ENCODE measurements at regions not wholly inside any gene's neighbourhood (a gene's known extent, or its start where the extent isn't known, plus 50 kb on each side); places are given as distances from the start of the nearest gene placed in this dataset.

GRCh38 chr1:69328186-69328585 lies 239.5 kb upstream of the LRRC7 start:
- Mint-ChIP-seq H3K4me3 (no peak overlapping the region), H3K27ac (no peak overlapping the region), H3K36me3 (ENCODE audit: low read depth) (no peaks in the 10 kb centered on the region), H3K27me3 (no peaks in the 10 kb centered on the region), H3K4me1 (no peaks in the 10 kb centered on the region), H3K9me3 (no peaks in the 10 kb centered on the region)
- intact Hi-C loops (cut with micrococcal nuclease), result no loop called here
- no peak for DNase-seq

- H3K27me3 Mint-ChIP-seq, result no peaks in the 10 kb centered on the region
- H3K9me3 Mint-ChIP-seq, result peaks cover 3% of the 10 kb centered on the region
- intact Hi-C loops (cut with micrococcal nuclease), result no loop called here
- no peak overlapping the region for H3K27ac Mint-ChIP-seq
- H3K36me3 Mint-ChIP-seq (ENCODE audit: low read depth), result no peaks in the 10 kb centered on the region
- DNase-seq, result no peak
- no peaks in the 10 kb centered on the region for H3K4me1 Mint-ChIP-seq
- H3K4me3 Mint-ChIP-seq, result no peak overlapping the region
These were observed 204.5 kb upstream of the LRRC7 start for GRCh38 chr1:69363236-69363635.

DNA sequence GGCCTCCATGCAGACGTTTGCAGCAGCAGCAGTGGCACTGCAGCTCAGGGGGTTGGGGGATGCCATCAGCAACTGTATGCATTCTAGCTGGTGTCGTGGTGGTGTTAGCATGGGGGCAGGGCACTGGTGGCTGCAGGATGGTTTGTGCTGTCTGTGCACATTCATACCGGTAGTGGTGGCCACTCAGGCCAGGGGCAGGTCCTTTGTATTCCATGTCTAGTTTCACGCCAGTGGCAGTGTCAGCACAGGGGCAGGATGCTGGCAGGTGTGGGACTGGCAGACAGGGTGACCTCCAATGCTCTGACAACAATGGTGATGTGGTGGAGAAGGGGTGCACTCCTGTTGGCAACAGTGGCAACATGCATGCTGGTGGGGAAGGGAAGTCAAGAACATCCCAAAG lies 194.2 kb upstream of the LRRC7 start:
- no peak overlapping the region for H3K4me3 Mint-ChIP-seq
- intact Hi-C loops (cut with micrococcal nuclease), result no loop called here
- H3K9me3 Mint-ChIP-seq, result peaks cover 3% of the 10 kb centered on the region
- no peaks in the 10 kb centered on the region for H3K4me1 Mint-ChIP-seq
- no peak for DNase-seq
- no peak overlapping the region for H3K27ac Mint-ChIP-seq
- no peaks in the 10 kb centered on the region for H3K36me3 Mint-ChIP-seq (ENCODE audit: low read depth)
- no peaks in the 10 kb centered on the region for H3K27me3 Mint-ChIP-seq

DNA sequence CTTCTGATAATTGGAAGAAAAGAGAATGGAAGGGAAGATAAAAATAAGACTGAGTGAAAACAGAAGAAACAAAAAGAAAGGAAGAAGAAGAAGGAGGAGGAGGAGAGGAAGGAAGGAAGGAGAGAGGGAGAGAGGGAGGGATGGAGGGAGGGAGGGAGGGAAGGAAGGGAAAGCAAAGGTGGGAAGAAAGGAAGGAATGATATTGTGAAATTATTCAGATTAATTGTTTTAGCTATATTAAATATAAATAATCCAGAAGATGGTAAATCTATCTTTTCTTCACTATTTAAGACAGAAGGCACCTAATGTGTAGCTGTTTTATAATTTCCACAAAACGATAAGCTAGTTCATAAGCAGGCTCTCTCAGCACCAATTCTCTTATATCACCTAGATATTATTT lies 191.3 kb upstream of the LRRC7 start:
- Mint-ChIP-seq H3K4me1 (no peaks in the 10 kb centered on the region), H3K27ac (no peak overlapping the region), H3K27me3 (no peaks in the 10 kb centered on the region), H3K36me3 (ENCODE audit: low read depth) (no peaks in the 10 kb centered on the region), H3K4me3 (no peak overlapping the region), H3K9me3 (no peaks in the 10 kb centered on the region)
- intact Hi-C loops (cut with micrococcal nuclease), result no loop called here
- no peak for DNase-seq

GRCh38 chr1:69377507-69377906 lies 190.2 kb upstream of the LRRC7 start:
- H3K9me3 Mint-ChIP-seq, result no peaks in the 10 kb centered on the region
- no peak overlapping the region for H3K27ac Mint-ChIP-seq
- no peaks in the 10 kb centered on the region for H3K27me3 Mint-ChIP-seq
- no peaks in the 10 kb centered on the region for H3K4me1 Mint-ChIP-seq
- no peak overlapping the region for H3K4me3 Mint-ChIP-seq
- DNase-seq, result no peak
- H3K36me3 Mint-ChIP-seq (ENCODE audit: low read depth), result no peaks in the 10 kb centered on the region
- intact Hi-C loops (cut with micrococcal nuclease), result no loop called here

DNA sequence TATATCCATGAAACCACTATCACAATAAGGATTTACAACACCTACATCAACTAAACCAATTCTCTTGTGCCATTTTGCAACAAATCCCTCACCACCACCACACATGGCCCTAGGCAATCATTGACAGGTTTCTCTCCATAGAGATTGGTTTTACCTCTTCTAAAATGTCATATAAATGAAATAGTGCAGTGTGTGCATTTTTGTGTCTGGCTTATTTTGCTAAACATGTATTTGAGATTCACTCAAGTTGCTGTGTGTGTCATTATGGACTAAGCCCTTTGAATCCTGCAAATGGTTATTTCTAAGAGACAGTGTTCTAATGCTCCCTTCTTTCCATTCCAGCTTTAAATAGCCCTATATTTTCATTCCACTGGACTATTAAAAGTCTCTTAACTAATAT lies 179.7 kb upstream of the LRRC7 start:
- intact Hi-C loops (cut with micrococcal nuclease), result no loop called here
- Mint-ChIP-seq H3K4me1 (no peaks in the 10 kb centered on the region), H3K4me3 (no peak overlapping the region), H3K36me3 (ENCODE audit: low read depth) (no peaks in the 10 kb centered on the region), H3K27ac (no peak overlapping the region), H3K27me3 (no peaks in the 10 kb centered on the region), H3K9me3 (peaks cover 11% of the 10 kb centered on the region)
- no peak for DNase-seq

- DNase-seq, result no peak
- no peaks in the 10 kb centered on the region for H3K4me1 Mint-ChIP-seq
- H3K36me3 Mint-ChIP-seq (ENCODE audit: low read depth), result no peaks in the 10 kb centered on the region
- no peaks in the 10 kb centered on the region for H3K27me3 Mint-ChIP-seq
- H3K9me3 Mint-ChIP-seq, result peaks cover 6% of the 10 kb centered on the region
- no peak overlapping the region for H3K4me3 Mint-ChIP-seq
- no peak overlapping the region for H3K27ac Mint-ChIP-seq
- intact Hi-C loops (cut with micrococcal nuclease), result no loop called here
These were observed 167.6 kb upstream of the LRRC7 start for GRCh38 chr1:69400128-69400527.

GRCh38 chr1:69401879-69402278 lies 165.8 kb upstream of the LRRC7 start:
- Mint-ChIP-seq H3K27me3 (no peaks in the 10 kb centered on the region), H3K9me3 (peaks cover 3% of the 10 kb centered on the region), H3K4me1 (no peaks in the 10 kb centered on the region), H3K27ac (no peak overlapping the region), H3K36me3 (ENCODE audit: low read depth) (no peaks in the 10 kb centered on the region), H3K4me3 (no peak overlapping the region)
- intact Hi-C loops (cut with micrococcal nuclease), result no loop called here
- no peak for DNase-seq

DNA sequence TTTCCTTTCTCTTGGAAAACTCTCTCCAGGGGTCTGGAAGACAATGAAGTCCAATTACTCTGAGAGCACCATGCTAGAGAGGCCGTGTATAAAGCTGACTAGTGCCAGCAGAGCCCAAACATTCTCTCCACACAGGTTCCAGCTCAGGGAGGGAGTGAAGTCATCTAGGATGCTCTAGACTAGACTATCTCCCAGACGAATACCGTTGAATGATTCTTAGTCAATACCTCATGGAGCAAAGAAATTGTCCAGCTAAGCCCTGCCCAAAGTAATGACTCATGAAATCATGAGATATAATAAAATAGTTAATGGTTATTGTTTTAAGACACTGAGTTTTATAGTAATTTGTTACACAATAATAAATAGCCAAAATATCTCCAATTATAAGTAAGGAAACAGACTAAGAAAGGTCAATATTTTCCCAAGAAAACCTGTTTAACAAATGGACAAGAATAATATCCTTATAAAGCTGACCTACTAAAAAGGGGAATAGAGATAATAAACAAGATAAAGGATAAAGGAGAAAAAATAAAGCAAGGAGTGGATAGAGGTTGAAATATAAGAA lies 163.9 kb upstream of the LRRC7 start:
- H3K36me3 Mint-ChIP-seq (ENCODE audit: low read depth), result no peaks in the 10 kb centered on the region

GRCh38 chr1:69404486-69404885 lies 163.2 kb upstream of the LRRC7 start:
- H3K27me3 Mint-ChIP-seq, result no peaks in the 10 kb centered on the region
- intact Hi-C loops (cut with micrococcal nuclease), result no loop called here
- peaks cover 3% of the 10 kb centered on the region for H3K9me3 Mint-ChIP-seq
- H3K4me1 Mint-ChIP-seq, result no peaks in the 10 kb centered on the region
- H3K27ac Mint-ChIP-seq, result no peak overlapping the region
- no peak overlapping the region for H3K4me3 Mint-ChIP-seq
- no peak for DNase-seq
- H3K36me3 Mint-ChIP-seq (ENCODE audit: low read depth), result no peaks in the 10 kb centered on the region

More for the DNA sequence above, 163.9 kb upstream of the LRRC7 start:
- H3K4me1 Mint-ChIP-seq, result no peaks in the 10 kb centered on the region
- intact Hi-C loops (cut with micrococcal nuclease), result no loop called here
- no peaks in the 10 kb centered on the region for H3K27me3 Mint-ChIP-seq
- no peak overlapping the region for H3K4me3 Mint-ChIP-seq
- DNase-seq, result no peak
- H3K9me3 Mint-ChIP-seq, result peaks cover 3% of the 10 kb centered on the region
- no peak overlapping the region for H3K27ac Mint-ChIP-seq

GRCh38 chr1:69406244-69406643 lies 161.5 kb upstream of the LRRC7 start:
- Mint-ChIP-seq H3K4me3 (no peak overlapping the region), H3K27me3 (no peaks in the 10 kb centered on the region), H3K27ac (no peak overlapping the region), H3K9me3 (peaks cover 3% of the 10 kb centered on the region), H3K4me1 (no peaks in the 10 kb centered on the region), H3K36me3 (ENCODE audit: low read depth) (no peaks in the 10 kb centered on the region)
- intact Hi-C loops (cut with micrococcal nuclease), result no loop called here
- DNase-seq, result no peak

GRCh38 chr1:69409731-69410456 lies 157.8 kb upstream of the LRRC7 start:
- H3K27me3 Mint-ChIP-seq, result no peaks in the 10 kb centered on the region
- intact Hi-C loops (cut with micrococcal nuclease), result no loop called here
- no peak overlapping the region for H3K27ac Mint-ChIP-seq
- no peak for DNase-seq
- H3K4me1 Mint-ChIP-seq, result no peaks in the 10 kb centered on the region
- H3K36me3 Mint-ChIP-seq (ENCODE audit: low read depth), result no peaks in the 10 kb centered on the region
- H3K9me3 Mint-ChIP-seq, result no peaks in the 10 kb centered on the region
- H3K4me3 Mint-ChIP-seq, result no peak overlapping the region

DNA sequence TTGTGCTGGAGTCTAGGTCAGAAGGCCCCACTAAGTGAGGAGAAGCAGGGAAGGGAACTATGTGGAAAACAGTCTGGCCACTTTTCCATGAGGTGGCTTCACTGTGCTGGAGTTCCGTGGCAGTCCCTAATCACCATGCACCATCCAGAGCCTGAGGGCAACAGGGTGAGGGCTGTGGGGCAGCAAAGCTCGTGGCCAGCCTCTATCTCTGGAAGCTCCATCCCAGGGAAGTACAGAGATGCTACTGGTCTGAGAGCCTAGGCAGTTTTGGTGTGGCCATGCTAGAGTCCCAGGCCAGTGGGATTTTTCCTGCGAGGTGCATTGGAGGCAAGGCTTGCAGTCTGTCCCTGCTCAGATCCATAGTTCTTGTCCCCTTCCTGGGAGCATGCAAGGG lies 157.3 kb upstream of the LRRC7 start:
- Mint-ChIP-seq H3K4me1 (no peaks in the 10 kb centered on the region), H3K9me3 (no peaks in the 10 kb centered on the region), H3K27me3 (no peaks in the 10 kb centered on the region), H3K4me3 (no peak overlapping the region), H3K36me3 (ENCODE audit: low read depth) (no peaks in the 10 kb centered on the region), H3K27ac (no peak overlapping the region)
- DNase-seq, result no peak
- intact Hi-C loops (cut with micrococcal nuclease), result no loop called here

DNA sequence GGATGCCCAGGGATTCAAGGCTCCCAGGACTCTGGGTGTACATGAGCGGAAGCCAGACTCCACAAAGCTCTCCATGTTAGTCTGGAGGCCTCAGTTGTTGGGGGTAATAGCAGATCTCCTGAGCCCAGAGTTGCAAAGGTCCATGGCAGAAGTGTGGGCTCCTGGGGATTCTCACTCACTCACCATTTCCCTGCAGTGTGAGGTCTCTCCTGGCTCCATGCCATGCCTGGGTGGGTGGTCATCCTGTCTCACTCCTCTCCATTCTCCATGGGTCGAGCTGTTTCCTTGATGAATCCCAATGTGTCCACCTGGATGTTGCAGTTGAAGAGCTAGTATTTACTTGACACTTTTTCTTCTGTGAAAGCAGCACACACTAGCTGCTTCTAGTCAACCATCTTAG lies 156.8 kb upstream of the LRRC7 start:
- H3K27ac Mint-ChIP-seq, result no peak overlapping the region

DNA sequence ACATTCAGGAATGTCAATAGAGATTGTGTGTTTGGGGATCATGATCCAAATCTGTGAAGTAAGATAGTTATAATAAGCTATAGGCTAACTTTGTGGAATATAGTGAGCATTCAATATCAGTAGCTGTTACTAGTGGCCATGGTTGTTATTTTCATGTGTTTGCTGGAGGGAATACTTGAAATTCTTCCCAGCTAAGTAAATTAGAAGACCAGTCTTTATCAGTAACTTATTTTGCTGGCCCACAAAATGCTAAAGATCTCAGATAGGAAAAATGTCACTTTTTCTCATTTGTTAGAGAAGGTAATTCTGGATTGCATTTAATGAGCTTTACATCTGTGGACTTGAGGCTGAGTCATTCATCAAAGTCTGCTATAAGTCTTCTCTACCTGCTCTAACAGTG lies 156.1 kb upstream of the LRRC7 start:
- H3K27me3 Mint-ChIP-seq, result no peaks in the 10 kb centered on the region
- no peaks in the 10 kb centered on the region for H3K9me3 Mint-ChIP-seq
- no peak overlapping the region for H3K27ac Mint-ChIP-seq
- H3K36me3 Mint-ChIP-seq (ENCODE audit: low read depth), result no peaks in the 10 kb centered on the region
- no peaks in the 10 kb centered on the region for H3K4me1 Mint-ChIP-seq
- intact Hi-C loops (cut with micrococcal nuclease), result no loop called here
- H3K4me3 Mint-ChIP-seq, result no peak overlapping the region
- DNase-seq, result no peak

More for the DNA sequence above, 156.8 kb upstream of the LRRC7 start:
- intact Hi-C loops (cut with micrococcal nuclease), result no loop called here
- Mint-ChIP-seq H3K27me3 (no peaks in the 10 kb centered on the region), H3K4me1 (no peaks in the 10 kb centered on the region), H3K4me3 (no peak overlapping the region), H3K9me3 (no peaks in the 10 kb centered on the region), H3K36me3 (ENCODE audit: low read depth) (no peaks in the 10 kb centered on the region)
- DNase-seq, result no peak
